ENCODE measurements at regions not wholly inside any gene's neighbourhood (a gene's known extent, or its start where the extent isn't known, plus 50 kb on each side); places are given as distances from the start of the nearest gene placed in this dataset.
"Not testable (repeated sequence)": the region's sequence is repeated elsewhere in the genome, so short reads cannot be mapped to it uniquely, and the experiment has no call there.

DNA sequence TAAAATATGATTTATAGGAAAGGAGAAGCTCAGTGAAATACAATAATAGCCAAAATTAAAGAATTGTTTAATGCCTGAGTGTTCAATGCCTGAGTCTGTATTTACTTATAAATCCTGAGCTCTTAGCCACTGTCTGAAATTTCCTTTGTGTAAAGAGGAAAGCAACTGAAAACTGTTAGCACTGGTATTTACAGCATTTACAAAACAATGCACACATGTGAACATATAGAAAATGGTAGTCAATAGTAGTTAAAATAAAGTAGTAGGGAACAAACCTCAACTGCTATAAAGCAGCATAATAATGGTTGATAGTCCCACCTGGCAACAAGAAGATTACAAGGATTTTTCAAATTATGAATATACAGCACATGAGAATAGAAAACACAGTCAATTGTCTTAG is 1137.1 kb upstream of the ATXN8OS start:
- DNase-seq (ENCODE audit: low read depth) = no peak

DNA sequence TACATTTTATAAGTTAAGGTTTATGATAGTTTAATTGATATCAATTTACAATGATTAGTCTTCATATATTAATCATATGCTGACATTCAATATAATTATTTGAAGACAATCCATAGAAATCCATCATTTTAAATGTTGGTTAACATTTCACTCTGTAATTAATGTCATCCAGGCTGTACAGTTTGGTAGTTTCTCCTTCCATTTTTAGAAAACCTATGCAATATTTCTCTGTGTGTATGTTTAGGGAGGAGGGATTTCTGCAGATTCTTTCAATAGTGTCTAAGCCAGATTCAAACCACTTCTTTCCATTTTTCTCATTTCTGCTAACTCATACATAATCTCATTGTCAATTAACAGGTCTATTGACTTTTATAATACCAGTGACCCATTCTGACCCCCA is 1159.0 kb upstream of the ATXN8OS start:
- no peak for DNase-seq (ENCODE audit: low read depth)

DNA sequence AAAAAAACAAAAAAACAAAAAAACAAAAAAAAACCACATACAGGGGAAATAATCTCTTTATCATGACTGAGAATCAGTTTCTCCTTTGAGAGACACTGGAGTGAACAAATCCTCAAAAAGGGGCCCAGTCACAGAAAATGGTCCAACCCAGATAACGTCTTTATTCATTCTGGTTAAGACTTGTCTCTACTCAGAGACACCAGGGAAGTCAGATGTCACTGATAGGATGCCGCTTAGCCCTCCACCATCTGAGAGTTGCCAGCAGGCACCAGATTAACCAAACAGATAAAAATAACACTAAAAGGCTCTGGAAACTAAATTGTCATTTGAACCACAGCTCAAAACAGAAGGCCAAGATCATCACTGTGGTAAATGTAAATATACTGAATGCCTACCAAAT is 1163.4 kb upstream of the ATXN8OS start:
- DNase-seq (ENCODE audit: low read depth) = no peak

DNA sequence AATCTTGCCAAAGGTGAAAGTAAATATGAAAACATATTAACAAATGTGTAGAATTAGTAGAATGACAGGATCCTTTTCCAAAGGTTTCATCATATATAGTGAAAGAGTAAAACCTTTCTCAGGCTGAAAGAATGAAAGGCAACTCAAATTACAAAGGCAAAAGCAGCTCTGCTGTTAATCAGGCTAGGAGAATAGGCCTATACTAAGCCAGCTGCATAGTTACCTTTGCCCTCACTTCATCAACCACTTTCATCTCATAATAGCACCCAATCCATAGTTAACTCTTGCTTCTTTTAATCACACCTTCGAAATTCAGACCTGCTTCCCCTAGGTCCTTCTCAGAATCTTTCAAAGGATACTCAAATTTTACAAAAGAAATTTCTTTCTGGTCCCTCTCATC is 1167.6 kb upstream of the ATXN8OS start:
- DNase-seq (ENCODE audit: low read depth) = no peak

DNA sequence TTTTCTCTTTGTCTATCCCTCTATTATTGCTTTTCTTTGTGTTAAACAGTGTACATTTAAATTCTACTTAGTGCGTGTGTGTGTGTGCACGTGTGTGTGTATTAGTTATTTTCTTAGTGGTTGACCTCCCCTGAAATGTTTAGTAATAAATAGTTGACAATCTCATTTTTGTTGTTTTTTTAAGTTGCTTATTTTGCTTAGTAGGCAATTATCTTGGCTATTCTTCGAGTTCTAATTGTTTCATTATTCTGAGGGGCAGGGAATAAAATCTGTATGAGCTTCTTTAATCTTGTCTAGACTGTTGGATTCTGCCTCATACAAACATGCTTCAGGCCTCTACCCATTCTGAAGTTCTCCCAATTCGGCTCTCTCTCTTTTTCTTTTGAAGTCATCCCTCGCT is 1169.0 kb upstream of the ATXN8OS start:
- DNase-seq (ENCODE audit: low read depth) = no peak

DNA sequence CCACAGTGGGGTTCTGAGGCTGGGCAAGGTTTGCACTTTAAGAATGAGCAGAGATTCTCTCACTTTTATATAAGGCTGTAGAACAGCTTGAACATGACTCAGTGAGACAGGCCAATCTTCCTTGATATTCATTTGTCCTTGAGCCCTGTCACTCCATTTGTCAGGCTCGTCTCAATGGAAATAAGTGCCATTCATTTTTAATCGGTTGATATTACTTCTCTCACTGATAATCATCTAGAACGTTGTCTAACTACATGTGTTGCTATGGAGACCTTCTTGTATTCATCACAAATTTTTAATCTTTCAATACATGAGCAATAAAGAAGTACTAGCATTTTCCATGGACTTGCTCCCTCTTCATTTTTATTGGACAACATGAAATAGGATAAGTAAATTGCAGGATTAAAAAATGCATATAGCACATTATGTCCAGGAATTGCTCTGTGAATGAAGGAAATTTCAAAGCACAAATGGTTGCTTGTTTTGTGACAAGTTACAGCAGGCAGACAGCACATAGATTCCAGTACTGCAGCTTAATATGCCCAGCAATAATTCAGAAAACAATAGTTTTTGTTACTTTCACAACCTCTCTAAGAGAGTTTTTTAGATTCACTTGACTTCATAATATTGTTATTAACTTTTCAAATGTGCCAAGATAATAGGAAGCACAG is 1178.4 kb upstream of the ATXN8OS start:
- no peak for DNase-seq (ENCODE audit: low read depth)

DNA sequence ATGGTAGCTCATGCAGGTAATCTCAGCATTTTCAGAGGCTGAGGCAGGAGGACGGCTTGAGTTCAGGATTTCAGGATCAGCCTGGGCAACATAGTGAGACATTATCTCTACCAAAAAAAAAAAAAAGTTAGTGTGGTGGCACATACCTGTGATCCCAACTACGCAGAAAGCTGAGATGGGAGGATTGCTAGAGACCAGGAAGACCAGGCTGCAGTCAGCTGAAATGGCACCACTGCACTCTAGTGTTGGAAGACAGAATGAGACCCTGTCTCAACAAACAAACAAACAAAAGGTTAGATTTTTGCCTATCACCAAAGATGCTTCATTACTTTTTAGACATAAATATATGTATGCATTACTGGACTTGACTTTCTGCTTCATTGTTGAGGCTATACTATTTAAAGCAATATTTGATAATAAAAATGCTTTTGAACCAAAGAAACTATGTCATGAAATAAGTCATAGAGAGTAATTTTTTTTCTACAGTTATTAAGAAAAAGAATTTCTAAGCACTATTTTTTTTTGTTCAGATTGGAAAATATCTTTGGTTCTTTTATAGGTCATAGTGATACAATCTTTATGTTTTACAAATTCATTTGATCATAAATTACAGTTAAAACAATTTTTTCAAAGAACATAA is 1180.1 kb upstream of the ATXN8OS start:
- no peak for DNase-seq (ENCODE audit: low read depth)

DNA sequence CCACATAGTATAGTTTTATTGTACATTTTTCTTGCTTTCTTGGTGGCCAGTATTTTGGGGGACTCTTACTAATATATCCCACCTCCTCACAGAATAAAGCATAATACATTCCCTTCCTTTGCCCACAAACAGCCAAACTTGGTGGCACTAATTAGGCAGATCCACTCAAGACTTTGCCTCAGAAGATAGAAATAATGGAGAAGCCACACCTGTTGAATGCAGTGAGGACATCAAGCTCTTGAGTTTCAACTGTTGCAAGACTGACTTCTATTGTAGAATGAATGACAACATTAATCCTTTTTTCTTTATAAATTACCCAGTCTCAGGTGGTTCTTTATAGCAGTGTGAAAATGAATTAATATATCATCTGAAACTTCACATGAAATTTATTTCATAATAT is 1183.6 kb upstream of the ATXN8OS start:
- DNase-seq (ENCODE audit: low read depth) = no peak

DNA sequence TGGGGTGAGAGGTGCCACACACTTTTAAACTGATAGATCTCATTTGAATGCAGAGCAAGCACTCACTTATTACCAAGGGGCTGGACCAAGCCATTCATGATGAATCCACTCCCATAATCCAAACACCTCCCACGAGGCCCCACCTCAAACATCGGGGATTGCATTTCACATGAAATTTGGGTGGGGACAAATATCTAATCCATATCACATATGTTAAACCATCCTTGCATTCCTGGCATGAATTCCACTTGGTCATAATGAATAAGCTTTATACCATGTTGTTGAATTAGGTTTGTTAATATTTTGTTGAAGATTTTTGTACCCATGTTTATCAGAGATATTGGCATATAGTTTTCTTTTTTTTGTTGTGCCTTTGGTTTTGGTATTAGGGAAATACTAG is 1198.7 kb upstream of the ATXN8OS start:
- DNase-seq (ENCODE audit: low read depth) = no peak

DNA sequence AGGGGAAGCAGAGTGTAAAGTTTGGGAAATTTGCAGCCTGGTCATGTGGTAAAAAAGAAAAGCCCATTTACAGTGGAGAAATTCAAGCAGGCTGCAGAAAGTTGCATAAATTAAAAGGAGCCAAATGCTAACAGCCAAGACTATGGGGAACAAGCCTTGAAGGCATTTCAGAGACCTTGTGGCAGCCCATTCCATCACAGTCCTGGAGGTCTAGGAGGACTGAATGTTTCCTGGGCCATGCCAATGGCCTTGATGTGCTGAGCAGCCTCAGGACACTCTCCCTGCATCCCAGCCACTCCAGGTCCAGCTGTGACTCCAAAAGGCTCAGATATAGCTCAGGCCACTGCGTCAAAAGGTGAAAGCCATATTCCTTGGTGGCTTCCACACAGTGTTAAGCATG is 1202.4 kb upstream of the ATXN8OS start:
- DNase-seq (ENCODE audit: low read depth) = no peak

DNA sequence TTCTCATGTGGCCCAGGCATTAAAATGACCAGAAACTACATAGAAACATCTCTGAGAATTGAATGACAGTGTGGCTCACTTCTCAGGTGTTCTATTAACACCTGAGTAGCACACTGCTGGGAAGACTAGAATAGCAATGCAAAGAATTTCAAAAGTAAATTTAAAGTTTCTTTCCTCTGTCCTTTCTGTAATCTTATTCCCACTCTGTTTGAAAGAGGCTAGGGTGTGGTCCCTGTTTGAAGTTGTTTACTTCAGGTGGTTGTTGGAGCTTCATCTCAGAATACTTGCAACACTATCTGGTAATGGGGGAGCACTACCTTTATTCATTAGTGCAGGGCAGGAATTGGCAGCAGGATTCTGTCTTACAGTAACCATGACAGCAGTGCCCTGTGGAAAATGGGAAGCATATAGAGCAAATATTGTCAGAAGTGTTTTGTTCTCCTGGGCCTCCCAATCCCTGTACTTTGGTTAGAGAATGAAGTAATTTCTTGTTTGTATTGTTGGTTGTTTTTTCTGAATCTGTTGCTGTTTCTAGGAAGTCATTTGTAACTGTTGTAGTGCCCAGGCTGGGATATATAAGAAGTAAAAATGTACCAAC is 1210.2 kb upstream of the ATXN8OS start:
- DNase-seq (ENCODE audit: low read depth) = no peak

DNA sequence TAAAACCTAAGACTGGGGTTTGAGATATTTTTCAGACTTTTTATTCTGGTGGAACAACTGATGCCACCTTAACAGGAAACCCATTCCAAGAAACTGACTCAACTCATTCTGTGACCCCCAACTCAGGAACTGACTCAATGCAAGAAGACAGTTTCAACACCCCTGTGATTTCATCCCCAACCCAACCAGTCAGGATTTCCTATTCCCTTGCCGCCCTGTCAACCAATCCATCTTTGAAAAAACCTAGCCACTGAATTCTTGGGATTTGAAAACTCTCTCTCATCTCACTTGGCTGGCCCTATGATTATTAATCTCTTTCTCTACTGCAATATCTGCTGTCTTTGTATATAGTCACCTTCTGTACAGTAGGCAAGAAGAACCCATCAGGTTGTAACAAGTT is 1211.9 kb upstream of the ATXN8OS start:
- no peak for DNase-seq (ENCODE audit: low read depth)

DNA sequence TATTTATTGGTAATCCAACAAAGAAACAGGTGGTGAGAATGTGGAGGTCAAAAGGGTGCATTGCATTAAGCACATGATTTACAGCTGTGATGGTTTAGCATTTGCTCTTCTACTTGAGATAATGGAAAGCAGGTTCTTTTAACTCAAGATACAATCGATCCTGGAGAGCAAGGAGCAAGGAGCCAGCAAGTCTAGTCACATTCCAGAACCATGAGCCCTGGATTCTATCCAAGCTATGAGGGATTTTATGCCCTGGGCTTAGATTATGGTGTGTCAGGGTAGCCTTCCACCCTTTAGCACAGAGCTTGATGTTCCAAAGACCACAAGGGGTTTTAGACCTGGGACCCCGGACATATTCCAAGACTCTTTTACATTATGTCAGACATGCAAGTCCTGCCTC is 1213.9 kb upstream of the ATXN8OS start:
- DNase-seq (ENCODE audit: low read depth) = not testable (repeated sequence)

DNA sequence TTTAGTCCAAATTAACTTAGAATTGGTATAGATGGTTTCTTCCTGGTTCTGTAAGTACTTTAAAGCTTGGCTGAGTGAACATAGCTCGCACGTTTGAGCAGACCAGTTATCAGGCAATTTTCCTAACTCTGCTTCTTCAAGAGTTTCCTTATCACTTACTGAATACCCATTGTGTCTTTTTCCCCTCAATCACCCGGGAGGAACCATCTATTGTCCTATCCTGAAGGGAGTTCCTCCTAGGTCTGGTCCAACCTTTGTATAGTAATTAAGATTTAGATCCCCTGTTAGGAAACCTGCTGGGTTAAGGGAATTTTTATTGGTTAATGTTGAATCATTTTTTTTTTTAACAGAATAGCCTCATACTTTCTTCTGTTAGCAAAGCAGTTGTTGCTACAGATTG is 1215.0 kb upstream of the ATXN8OS start:
- DNase-seq (ENCODE audit: low read depth) = not testable (repeated sequence)

DNA sequence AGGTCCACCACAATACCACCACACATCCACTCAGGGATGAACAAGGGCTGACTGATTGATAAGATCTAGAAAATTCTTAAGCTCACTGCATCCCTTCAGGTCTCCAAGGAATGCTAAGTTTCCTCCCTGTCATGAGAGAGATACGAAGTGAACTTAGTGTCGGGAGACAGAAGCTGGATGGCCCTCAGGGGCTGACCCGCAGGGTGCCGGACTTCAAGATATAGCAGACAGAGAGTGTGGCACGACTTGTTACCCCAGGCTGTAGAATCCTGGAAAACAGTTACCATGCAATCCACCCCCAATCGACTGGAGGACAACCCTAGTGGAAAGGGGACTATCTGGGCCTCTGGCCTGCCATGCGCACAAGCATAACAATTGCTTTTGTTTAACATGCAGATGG is 1217.5 kb upstream of the ATXN8OS start:
- not testable (repeated sequence) for DNase-seq (ENCODE audit: low read depth)

DNA sequence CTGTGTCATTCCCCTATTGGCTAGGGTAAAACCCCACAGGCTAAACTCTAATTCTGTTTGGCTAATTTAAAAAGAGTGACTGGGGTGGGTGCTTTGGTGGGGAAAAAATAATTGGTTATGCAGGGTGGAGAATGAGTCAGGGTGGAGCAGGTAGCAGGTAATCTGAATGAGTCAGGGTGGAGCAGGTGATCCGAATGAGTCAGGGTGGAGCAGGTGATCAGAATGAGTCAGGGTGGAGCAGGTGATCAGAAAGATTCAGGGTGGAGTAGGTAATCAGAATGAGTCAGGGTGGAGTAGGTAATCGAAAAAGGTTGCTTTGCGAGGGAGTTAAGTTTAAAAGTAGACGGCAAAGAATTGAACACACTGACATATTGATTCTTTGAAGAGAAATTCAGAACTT is 1218.8 kb upstream of the ATXN8OS start:
- DNase-seq (ENCODE audit: low read depth) = no peak

DNA sequence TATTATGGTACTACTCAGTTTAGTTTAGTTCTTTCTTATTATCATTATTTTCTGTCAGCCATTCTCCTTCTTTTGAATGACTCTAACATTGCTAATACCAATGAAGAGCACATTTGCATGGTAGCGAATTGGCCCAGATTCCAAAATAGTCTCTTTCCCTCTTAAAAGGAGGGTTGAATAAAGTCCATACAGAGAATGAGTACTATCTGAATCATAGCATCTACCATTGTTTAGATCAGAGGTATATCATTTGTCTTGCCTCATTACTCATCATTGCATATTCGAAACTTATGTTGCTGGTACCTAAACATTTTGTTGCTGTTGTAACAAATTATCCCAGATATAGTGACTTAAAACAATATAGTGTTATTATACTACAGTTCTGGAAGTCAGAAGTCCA is 1235.3 kb upstream of the ATXN8OS start:
- DNase-seq (ENCODE audit: low read depth) = no peak

DNA sequence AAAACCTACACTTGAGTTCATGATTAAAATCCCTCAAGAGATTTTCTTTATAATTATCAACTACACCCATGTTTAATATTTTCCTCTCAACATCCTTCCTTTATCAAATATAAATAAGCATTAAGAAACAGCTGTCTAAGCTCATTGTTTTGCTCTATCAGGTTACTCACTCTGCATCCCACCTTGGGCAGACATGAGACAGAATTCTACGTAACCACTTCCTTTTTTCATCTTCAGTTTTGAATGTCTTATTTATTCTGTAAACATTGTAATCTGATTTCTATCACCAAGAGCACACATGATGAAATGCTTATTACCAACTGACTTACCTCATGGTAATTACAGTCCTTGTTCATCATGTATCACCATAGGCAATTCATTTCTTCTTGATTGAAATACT is 1256.6 kb upstream of the ATXN8OS start:
- DNase-seq (ENCODE audit: low read depth) = no peak

DNA sequence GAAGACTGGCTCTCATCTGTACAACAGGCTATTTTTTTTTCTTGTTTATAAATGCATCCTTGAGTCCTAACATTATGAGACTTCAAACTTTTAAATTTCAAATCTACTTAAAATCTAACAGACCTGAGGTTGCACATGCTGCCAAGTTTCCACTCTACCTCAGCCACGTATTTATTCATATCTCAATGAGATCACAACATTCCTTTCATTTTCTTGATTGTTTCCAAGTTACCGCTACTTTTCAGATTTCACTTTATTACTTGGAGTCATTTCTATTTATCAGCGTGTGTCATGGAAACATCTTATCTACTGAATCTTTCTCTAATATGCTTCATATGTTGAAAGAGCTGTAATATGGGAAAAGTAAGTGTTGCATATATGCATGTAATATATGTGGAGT is 1257.5 kb upstream of the ATXN8OS start:
- DNase-seq (ENCODE audit: low read depth) = no peak

DNA sequence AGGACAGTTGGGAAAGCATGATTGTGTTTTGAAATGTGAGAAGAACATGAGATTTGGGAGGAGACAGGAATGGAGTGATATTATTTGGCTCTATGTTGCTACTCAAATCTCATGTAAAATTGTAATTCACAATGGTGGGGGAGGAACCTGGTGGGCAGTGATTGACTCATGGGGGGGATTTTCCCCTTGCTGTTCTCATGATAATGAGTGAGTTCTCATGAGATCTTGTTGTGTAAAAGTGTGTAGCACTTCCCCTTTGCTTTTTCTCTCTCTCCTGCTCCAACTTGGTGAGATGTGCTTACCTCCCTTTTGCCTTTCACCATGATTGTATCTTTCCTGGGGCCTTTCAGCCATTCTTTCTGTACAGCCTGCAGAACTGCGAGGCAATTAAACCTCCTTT is 1261.0 kb upstream of the ATXN8OS start:
- no peak for DNase-seq (ENCODE audit: low read depth)

DNA sequence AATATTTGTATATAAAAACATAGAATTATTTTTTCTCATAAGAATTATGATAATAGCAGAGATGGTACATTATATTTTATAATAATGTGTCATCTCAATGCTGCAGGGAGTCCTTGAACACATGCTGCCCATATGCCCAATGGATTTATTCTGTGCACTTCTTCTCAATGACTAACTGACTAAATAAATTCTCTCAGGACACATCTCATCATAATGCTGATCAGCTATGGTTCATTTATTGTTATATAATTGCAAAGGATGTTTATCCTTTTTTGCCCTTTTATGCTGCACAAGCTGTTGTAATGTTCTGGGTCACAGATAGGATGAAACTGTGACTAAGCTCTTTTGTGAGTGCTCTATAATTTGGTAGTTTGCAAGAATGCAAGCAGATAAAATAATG is 1273.3 kb upstream of the ATXN8OS start:
- no peak for DNase-seq (ENCODE audit: low read depth)

DNA sequence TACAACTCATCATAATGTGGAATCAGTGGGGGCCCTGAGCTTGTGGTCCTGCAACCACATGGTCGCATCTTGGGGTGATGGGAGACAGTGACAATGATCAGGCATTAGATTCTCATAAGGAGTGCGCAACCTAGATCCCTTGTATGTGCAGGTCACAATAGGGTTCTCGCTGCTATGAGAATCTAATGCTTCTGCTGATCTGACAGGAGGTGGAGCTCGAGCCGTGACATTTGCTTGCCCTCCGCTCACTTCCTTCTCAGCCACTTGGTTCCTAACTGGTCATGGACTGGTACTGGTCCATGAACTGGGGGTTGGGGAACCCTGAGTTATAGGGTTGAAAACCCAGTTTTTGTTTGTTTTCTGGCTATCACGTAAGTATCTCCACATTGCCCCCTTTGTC is 1290.9 kb upstream of the ATXN8OS start:
- DNase-seq (ENCODE audit: low read depth) = no peak

DNA sequence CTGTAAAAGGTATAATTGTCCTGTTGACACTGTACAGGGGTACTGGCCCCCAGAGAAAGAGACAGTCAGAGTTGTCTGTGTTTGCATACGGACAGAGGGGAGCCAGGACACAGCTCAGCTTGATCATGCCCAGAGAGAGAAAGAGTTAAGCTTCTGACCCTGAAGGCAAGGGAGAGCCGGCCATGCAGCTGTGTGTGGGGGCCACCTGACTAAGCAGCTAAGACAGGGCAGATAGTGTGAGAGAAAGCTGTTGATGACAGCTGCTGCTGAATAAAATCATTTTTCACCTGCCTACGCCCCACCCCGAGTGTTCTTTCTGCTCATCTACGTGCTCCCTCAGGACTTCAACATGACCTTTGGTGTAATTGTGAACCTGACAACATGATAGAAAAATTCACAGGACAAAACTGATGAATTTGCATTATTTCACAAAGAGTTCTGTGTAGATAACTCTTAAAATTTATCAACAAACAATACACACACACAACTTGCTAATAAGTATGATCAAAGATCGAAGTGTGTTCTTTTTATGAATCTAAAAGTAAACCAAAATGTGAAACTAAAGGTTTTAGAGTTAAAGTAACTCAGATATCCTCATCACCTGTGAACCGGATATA is 1294.3 kb upstream of the ATXN8OS start:
- no peak for DNase-seq (ENCODE audit: low read depth)

All from LHCN-M2 (cell line).